ENCODE measurements at regions not wholly inside any gene's neighbourhood (a gene's known extent, or its start where the extent isn't known, plus 50 kb on each side); places are given as distances from the start of the nearest gene placed in this dataset.
A peak's percentile ranks its signal among the peaks of the same experiment; 100 is the strongest.

- no peak overlapping the region for H2AFZ ChIP-seq (ENCODE audit: low read length)
- H4K20me1 ChIP-seq (ENCODE audit: control insufficient read depth, extremely low read depth, insufficient read depth, low read length): no peaks in the 10 kb centered on the region
- H3K27ac ChIP-seq (ENCODE audit: insufficient read depth, low read length): no peak overlapping the region
- TF ChIP-seq EZH2 (IDR thresholded peaks at IDR 0.05; ENCODE audit: low read length, missing control alignments): no peak
- TF ChIP-seq, protein P1, sequence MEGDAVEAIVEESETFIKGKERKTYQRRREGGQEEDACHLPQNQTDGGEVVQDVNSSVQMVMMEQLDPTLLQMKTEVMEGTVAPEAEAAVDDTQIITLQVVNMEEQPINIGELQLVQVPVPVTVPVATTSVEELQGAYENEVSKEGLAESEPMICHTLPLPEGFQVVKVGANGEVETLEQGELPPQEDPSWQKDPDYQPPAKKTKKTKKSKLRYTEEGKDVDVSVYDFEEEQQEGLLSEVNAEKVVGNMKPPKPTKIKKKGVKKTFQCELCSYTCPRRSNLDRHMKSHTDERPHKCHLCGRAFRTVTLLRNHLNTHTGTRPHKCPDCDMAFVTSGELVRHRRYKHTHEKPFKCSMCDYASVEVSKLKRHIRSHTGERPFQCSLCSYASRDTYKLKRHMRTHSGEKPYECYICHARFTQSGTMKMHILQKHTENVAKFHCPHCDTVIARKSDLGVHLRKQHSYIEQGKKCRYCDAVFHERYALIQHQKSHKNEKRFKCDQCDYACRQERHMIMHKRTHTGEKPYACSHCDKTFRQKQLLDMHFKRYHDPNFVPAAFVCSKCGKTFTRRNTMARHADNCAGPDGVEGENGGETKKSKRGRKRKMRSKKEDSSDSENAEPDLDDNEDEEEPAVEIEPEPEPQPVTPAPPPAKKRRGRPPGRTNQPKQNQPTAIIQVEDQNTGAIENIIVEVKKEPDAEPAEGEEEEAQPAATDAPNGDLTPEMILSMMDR (conservative IDR thresholded peaks at IDR 0.05 in 1 of 2, IDR thresholded peaks at IDR 0.05 in 1 of 2; ENCODE audit: low read depth in 1 of 2, low read length in 2 of 2): no peak
- H3K4me2 ChIP-seq (ENCODE audit: extremely low read depth, insufficient read depth, low read length): no peak overlapping the region
- no peak overlapping the region for H3K9ac ChIP-seq (ENCODE audit: insufficient read depth, low read length)
- no peaks in the 10 kb centered on the region for H3K9me3 ChIP-seq (ENCODE audit: control insufficient read depth, insufficient read depth, low read depth, low read length)
- H3K4me1 ChIP-seq (ENCODE audit: control insufficient read depth, extremely low read depth, insufficient read depth, low read length): no peaks in the 10 kb centered on the region
- H3K27me3 ChIP-seq (ENCODE audit: control insufficient read depth, insufficient read depth, low read length): no peaks in the 10 kb centered on the region
- H3K4me3 ChIP-seq (replicated peaks in 1 of 4; ENCODE audit: control extremely low read depth in 1 of 4, insufficient read depth in 1 of 4, low read depth in 3 of 4, low read length in 4 of 4): no peak overlapping the region
- DNase-seq (ENCODE audit: low read depth in 2 of 2): peak; percentile 5 to 64
- no peaks in the 10 kb centered on the region for H3K79me2 ChIP-seq (ENCODE audit: control insufficient read depth, insufficient read depth, low read length)
- no peaks in the 10 kb centered on the region for H3K36me3 ChIP-seq (ENCODE audit: control insufficient read depth, insufficient read depth, low read length)
These were observed 64.1 kb upstream of the MALRD1 start for GRCh38 chr10:18984531-18984930.

- H4K20me1 ChIP-seq (ENCODE audit: control insufficient read depth, extremely low read depth, insufficient read depth, low read length): no peaks in the 10 kb centered on the region
- H3K27ac ChIP-seq (ENCODE audit: insufficient read depth, low read length): no peak overlapping the region
- no peaks in the 10 kb centered on the region for H3K79me2 ChIP-seq (ENCODE audit: control insufficient read depth, insufficient read depth, low read length)
- no peak overlapping the region for H3K9ac ChIP-seq (ENCODE audit: insufficient read depth, low read length)
- H3K27me3 ChIP-seq (ENCODE audit: control insufficient read depth, insufficient read depth, low read length): no peaks in the 10 kb centered on the region
- no peaks in the 10 kb centered on the region for H3K36me3 ChIP-seq (ENCODE audit: control insufficient read depth, insufficient read depth, low read length)
- H3K9me3 ChIP-seq (ENCODE audit: control insufficient read depth, insufficient read depth, low read depth, low read length): no peaks in the 10 kb centered on the region
- no peaks in the 10 kb centered on the region for H3K4me1 ChIP-seq (ENCODE audit: control insufficient read depth, extremely low read depth, insufficient read depth, low read length)
- no peak overlapping the region for H2AFZ ChIP-seq (ENCODE audit: low read length)
- DNase-seq (ENCODE audit: low read depth in 2 of 2): no peak
- H3K4me2 ChIP-seq (ENCODE audit: extremely low read depth, insufficient read depth, low read length): no peak overlapping the region
- TF ChIP-seq EZH2 (IDR thresholded peaks at IDR 0.05; ENCODE audit: low read length, missing control alignments): no peak
- TF ChIP-seq, protein P1 (conservative IDR thresholded peaks at IDR 0.05 in 1 of 2, IDR thresholded peaks at IDR 0.05 in 1 of 2; ENCODE audit: low read depth in 1 of 2, low read length in 2 of 2): no peak
- no peak overlapping the region for H3K4me3 ChIP-seq (replicated peaks in 1 of 4; ENCODE audit: control extremely low read depth in 1 of 4, insufficient read depth in 1 of 4, low read depth in 3 of 4, low read length in 4 of 4)
These were observed 60.3 kb upstream of the MALRD1 start for GRCh38 chr10:18988338-18988737.

All from fibroblast of lung (primary cell).